GM21447 (cell line): ENCODE measurements at regions not wholly inside any gene's neighbourhood (a gene's known extent, or its start where the extent isn't known, plus 50 kb on each side); places are given as distances from the start of the nearest gene placed in this dataset.
"Not testable (repeated sequence)": the region's sequence is repeated elsewhere in the genome, so short reads cannot be mapped to it uniquely, and the experiment has no call there.

ENCODE experiments used
- ATAC-seq: cut with Tn5 transposase; IDR thresholded peaks from one replicate; pipeline ENCODE4 v1.9.1; 2021; ENCODE audit not compliant: unreplicated experiment

DNA sequence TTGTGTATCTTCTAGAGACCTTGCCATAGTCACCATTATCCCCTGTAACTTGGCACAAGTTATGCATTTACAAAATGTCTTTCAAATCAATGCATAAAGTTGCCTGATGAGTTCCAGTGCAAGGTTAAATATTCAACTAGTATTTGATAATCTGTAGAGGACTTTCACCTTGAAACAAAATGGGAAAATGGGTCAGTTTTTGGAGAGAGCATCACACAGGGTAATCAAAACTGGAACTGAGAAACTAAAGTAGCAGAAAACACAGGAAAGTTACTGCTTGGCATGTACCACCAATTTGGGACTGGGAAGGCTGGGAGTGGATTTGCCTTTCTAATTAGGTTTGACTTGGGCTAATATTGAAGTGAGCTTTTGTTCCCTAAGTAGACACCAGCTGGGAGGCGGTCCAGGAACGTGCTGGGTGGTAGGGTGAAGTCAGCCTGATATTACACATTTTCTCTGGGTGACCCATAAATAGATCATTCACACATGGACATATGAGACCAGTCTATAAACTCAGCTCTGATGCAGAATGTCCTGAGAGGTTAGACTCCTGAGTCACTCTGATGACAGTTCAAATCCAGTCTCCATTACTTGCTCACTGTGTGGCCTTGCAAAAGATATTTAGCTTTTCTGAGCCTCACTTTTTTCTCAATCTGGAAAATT lies 152.3 kb downstream of the PCTP start:
- ATAC-seq: no peak

DNA sequence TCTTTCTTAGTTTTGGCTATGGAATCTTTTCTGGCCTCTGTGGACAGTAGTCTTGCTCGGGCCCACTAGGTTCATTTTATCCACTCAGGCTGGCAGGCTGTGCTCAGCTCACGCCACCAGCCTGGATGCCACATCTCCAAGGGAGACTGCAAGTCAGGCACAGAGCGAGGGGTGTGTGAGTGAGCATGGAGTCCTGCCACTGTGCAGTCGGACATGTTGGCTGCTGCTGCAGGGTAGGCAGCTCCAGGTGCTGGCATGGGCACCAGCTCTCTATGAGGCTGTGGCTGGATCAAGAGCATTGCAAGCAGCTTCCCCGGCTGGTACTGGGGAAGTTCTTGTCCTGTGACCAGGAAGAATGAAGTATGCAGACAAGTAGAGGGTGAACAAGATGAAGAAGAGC lies 158.9 kb downstream of the PCTP start:
- no peak for ATAC-seq

DNA sequence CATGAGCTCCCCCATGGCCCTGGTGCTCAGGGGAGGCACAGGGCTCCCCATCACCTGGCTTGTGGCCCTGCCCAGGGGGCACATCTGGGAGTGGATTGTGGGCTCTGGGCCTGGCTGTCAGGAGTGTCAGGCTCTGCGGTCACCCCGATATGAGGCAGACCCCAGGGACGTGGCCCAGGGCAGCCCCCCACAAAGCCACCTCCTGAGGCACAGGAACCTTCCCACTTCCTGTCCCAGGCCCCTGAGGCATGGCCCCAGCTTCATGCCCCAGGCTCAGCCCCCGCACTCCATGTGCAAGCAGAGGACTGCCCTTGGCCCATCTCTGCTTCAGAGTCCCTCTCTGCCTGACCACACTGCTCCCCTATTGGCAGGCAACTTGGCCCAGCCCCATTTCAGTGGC lies 160.3 kb downstream of the PCTP start:
- ATAC-seq: no peak

DNA sequence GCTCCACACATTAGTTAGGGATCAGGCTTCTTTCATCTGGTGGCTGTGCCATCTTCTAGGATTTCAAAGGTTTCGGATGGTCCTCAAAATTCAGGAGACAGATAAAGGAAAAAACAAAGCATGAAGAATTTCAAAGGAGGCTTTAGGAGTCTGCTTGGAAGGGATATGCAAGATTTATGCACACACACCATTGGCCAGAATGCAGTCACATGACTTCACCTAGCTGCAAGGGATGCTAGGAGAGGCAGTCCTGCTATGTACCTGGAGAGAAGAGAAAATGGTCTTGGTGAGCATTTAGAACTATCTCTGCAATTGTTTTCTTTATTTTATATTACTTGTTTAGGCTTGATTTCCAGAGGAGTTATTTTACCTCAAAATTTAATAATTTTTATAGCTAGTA lies 174.6 kb downstream of the PCTP start:
- no peak for ATAC-seq

DNA sequence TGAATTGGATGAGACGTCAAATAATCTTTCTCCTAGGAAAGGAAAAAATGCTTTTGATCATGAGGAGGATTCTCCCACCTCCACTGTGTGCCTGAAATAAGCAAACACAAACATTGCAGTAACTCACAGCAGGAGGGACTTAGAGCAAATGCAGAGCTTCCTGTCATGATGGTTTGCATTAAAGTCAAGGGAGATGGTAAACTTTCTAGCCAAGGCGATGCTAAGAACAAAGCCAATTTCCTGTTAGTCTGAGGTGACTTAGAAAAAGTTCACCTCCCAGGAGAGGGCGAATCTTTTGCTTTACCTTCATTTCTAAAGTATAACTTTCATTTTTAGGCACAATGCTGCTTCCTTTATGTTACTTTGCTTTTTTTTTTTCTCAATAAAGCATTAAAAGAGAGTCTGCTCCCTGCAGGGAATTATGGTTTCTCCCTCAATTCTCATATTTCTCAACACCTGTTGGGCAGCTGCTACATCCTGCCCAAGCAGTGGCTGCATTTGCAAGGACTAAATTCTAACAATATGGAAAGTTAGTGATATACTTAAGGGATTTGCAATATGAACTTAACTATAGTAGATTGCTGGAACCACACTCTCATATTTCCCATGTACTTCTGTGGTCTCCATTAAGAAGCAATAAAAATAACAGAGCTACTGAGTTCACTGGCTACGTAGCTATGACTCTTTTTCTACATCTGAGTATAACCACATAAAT lies 175.6 kb downstream of the PCTP start:
- ATAC-seq: no peak

DNA sequence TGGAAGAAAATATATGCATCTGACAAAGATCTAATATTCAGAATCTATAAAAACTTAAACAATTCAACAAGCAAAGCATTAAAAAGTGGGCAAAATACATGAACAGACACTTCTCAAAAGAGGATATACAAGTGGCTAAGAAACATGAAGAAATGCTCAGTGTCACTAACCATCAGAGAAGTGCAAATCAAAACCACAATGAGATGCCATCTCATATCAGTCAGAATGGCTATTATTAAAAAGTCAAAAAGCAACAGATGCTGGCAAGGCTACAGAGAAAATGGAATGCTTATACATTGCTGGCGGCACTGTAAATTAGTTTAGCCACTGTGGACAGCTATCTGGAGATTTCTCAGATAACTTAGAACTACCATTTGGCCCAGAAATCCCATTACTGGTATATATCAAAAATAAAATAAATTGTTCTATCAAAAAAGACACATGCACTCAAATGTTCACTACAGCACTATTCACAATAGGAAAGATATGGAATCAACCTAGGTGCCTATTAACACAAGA lies 179.5 kb downstream of the PCTP start:
- no peak for ATAC-seq

DNA sequence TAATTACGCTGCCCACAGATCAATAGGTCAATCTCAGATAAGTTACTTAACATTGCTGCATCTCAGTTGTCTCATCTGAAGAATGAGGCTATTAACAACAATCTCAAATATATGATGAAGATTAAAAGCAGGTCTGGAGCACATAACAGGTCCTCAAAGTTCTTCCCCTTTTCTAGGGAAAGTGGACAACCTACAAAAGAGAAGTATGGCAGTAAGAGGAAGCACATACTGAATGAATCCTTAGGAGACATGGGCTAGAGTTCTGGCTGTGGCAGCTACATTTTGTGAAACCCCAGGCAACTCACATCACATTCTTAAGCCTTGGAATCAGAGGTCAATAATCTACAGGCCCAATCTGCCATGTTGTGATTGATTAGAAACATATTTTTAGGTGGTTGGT lies 180.6 kb downstream of the PCTP start:
- no peak for ATAC-seq

DNA sequence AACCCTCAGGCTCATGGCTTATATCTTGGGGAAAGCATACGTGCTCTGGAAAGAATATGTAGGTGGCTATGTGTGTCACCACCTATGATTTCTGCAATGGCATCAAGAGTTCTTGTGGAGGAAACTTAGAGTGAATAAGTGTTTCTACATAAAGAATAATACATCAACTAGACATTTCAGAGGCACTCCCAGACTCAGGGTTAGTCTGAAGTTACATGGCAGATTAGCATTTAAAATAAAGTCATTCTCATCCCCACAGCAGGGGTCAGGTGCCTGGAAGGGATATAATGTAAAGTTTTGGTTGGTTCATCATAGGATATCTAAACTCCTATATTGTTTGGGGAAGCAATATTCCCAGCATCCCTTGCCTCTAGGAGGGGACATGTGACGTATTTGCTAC lies 182.1 kb downstream of the PCTP start:
- no peak for ATAC-seq

DNA sequence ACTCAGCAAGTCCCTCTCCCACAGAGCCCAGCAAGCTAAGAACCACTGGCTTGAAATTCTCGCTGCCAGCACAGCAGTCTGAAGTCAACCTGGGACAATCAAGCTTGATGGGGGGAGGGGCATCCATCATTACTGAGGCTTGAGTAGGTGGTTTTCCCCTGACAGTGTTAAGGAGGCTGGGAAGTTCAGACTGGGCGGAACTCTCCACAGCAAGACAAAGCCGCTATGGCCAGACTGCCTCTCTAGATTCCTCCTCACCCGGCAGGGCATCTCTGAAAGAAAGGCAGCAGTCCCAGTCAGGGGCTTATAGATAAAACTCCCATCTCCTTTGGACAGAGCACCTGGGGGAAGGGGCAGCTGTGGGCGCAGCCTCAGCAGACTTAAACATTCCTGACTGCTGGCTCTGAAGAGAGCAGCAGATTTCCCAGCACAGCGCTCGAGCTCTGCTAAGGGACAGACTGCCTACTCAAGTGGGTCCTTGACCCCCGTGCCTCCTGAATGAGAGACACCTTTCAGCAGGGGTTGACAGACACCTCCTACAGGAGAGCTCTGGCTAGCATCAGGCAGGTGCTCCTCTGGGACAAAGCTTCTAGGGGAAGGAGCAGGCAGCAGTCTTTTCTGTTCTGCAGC lies 188.4 kb downstream of the PCTP start:
- not testable (repeated sequence) for ATAC-seq

DNA sequence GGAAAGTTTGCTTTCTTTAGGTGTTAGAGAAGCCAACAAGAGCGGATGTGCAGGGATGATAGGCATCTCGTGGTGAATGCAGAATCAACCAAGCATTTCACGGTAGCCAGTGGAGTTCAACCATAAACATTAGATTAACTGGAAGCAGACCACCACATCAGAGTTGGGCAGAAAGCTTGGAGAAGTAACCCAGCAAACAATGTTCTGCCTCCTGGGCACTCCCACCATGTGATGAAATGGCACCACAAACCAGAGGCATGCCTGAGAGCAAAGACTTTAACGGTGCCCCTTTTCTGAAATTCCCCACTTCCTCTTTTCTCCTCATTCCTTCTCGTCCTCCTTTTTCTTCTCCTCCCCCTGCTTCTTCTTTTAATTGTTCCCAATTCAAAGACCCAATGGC lies 193.5 kb upstream of the ANKFN1 start:
- ATAC-seq: no peak

DNA sequence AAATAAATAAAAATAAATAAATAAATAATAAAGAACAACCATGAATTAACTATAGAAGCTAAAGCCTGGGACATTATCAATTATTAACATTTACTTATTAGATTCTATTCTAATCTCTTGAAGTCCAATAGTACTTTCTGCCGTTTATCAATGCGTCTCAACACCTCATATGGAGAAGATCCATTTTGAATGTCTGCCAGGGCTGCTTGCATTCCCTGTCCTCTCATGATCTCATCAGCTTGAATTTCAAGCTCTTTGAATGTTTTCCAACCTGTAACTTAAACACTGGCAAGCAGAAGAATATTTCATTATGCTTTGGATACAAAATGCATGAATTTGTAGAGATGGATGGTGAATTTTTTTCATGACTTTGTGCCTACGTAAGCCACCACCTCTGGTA lies 191.9 kb upstream of the ANKFN1 start:
- ATAC-seq: no peak

DNA sequence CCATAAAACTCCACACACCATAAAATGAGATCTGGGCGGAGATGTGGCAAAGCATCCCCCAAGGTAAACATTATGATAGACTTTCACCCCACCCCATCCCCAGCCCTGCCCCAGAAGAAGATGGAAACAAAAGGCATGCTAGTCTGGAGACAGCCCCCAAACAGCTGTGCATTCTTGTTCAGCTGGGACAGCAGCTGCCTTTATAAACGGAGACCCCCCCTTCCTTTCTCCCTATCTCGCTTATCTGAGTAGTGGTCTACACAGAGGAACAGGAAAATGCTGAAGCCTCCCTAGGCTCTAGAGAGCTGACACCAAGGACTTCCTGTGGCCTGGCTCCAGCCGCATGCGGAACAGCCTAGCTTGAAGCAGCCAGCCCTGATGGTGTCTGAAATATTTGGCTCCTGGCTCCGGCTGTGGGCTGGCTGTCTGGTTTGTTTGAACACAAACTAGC lies 190.3 kb upstream of the ANKFN1 start:
- ATAC-seq: no peak

DNA sequence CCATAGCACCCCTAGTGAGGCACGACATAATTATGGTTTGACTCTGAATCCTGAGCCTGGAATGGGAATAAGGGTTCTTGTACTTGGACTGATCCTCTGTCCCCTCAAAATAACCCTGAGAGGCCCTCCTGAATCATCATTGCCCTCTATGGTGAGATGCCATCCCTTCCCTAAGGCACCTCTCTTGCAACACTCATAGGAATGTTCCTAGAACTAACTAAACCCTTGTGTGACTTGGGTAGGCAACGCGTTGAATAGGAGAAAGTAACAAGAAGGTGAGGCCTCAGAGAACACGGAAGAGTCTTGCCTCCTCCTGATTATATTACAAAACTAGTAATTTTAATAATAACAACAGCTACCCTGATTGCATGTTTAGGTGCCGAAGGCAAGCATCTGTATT lies 189.1 kb upstream of the ANKFN1 start:
- no peak for ATAC-seq

DNA sequence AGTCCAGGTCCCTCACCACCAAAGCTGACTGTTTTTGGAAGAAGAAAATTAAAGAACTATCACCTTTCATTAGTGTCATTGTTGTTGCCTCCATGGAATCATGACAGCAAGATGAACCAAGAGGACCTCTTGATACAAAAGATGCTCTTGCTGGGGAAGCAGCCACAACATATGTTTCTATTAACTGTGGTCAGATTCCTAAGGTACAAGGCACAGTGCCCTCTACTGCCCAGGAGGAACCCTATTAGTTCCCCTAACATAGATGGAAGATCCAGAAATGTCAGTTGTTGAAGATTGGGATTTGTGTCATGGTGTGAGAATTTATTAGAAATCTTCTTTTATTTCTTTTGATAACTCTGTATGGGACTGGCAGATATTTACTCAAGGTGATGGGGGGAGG lies 188.2 kb upstream of the ANKFN1 start:
- no peak for ATAC-seq

DNA sequence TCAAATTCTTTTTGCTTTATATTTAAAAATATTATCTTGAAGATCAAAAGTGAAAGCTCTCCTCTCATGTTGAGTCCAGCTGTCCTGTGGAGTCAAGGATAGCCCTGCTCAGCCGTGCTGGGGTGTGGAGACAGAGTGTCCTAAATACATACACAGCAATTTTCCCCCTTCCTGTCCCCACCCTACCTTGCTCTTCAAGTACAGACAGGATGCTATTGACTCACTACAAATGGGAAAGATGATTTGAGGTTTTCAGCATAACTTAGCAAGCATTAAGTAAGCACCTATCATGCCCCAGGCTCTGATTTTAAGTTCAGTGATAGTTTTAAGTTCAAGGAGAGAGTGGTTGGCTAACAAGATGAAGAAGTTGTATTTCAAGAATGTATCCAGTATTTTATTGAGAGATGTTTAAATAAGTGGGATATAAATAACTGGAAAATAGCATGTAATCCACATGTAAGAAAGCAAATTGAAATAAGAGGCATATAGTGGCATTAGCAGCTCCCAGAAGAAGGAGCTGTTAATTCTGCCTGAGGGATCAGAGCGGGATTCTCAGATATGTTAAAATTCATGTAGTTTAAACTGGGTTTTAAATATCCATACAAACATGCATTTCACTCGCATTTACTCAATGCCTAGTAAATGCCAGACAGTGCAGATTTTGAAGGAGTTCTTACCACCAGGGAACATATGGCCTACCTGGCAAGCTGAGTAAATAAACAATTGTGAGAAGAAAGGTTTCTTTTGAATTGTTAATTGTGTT lies 183.5 kb upstream of the ANKFN1 start:
- no peak for ATAC-seq

DNA sequence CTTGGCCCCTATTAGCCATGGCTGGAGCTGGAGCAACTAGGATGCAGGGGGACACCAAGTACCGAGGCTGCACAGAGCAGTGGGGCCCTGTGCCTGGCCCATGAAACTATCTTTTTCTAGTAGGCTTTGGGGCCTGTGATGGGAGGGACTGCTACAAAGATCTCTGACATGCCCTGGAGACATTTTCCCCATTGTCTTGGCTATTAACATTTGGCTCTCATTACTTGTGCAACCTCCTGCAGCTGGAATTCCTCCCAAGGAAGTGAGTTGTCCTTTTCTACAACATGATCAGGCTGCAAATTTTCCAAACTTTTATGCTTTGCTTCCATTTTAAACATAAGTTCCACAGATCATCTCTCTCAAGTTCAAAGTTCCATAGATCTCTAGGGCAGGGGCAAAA lies 174.7 kb upstream of the ANKFN1 start:
- no peak for ATAC-seq

DNA sequence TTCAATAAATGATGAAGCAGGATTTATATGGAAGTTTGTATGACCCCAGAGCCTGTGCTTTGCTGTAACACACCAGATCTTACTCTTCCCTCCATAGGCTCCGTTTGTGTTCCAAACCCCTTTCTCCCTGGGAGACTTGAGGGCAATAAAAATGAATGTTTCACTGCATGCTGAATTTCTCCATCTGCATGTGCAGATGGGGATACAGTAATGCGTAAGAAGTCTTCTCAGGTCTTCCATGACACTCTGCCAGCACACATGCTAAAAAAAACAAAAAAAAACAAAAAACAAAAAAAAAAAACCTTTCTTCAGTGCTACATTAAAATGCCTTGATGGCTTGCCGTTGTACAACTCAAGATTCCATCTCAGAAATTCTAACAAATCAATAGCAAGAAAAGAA lies 170.2 kb upstream of the ANKFN1 start:
- no peak for ATAC-seq

DNA sequence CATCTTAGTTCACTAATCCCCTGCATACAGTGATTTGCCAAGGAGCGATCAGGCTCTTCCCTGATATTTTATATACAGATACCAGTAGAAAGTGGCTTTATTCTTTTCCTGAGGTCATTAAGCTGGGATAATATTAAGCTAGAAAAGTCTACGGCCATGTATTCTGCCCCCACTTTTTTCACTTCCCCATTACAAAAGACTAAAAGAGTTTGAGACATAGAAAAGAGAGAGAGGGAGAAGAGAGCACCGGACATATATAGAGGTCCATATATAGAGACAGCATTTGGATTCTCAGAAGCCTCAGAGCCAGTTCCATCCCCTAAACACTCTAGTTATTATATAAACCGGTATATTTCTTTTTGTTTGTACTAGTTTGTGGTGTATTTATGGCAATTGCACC lies 166.5 kb upstream of the ANKFN1 start:
- no peak for ATAC-seq

DNA sequence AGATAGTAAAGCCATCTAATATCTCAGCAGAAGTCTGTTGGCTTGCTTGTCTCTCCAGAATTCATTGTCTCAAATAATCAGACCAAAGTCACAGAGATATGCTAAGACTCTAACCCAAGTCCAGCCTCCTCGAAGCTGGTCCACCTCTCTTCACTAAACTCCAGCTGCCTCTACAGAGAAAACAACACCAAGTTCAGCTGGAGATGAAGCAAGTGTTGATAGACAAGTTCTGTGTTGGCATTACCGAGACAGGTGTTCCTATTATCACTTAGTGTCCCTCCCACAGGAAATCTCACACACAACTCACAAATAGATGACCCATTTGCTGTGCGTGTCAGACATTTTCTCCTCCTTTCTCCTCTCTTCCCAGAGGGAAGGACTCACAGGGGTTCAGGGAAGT lies 164.4 kb upstream of the ANKFN1 start:
- no peak for ATAC-seq

DNA sequence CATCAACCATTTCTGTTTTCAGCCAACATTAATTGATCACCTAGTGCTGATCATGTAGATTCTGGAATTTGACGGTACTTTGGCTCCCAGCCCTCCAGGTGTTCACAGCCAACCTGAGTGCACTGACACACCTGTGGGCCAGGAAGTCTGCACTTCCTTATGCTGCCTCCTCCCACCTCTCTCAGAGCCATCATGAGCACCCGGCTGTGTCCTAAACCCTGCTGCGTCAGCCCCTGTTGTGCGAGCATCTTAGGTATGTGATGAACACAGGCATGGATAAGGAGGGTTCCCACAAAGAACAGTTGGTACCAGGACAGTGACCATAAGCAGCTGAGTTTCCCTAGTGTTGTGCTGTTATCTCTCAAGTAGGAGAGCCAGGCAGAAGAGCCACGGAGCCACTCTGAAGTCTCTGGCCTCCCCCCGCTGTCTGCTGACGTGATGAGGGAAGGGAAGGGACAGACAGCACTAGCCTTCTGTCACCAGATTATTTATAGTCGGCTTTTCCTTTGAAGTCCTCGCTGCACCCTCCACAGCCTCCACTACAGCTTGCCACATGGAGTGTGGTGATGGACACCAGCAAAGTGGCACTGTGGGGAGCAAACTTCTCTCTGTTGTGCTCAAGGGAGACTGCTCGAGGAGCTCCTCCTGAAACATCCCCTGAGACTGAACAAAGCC lies 162.8 kb upstream of the ANKFN1 start:
- ATAC-seq: no peak

DNA sequence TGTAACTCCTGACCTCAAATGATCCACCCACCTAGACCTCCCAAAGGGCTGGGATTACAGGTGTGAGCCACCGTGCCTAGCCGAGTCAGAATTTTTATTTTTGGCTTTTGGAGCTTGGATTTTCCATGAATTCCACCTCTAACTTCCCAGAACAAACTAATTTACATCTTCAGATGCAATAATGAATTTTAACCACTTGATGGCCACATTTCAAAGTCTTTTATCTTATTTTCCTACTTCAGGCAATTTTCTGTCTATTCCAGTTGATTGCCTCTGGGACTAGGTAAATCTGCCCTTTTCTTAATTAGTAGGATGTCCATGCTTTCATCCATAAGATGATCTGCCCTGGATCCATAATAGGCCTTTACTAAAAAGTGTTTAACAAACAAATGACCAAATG lies 156.4 kb upstream of the ANKFN1 start:
- ATAC-seq: no peak
